HCT116 (cell line): ENCODE measurements at regions not wholly inside any gene's neighbourhood (a gene's known extent, or its start where the extent isn't known, plus 50 kb on each side); places are given as distances from the start of the nearest gene placed in this dataset.

Experiments
- CTCF ChIP-seq, 3 experiments: fragments of 200-600 bp in 1 of 3; sonication (generic) in 1 of 3; IDR thresholded peaks in 2 of 3; conservative IDR thresholded peaks in 1 of 3; 2 replicates each; pipeline ENCODE4 v1.5.1; 2012 to 2017; ENCODE audit warnings: low read depth in 2 of 3, low read length in 2 of 3, antibody characterized with exemption in 1 of 3, borderline replicate concordance in 1 of 3, control low read depth in 1 of 3, mild to moderate bottlenecking in 1 of 3, mixed read lengths in 1 of 3, mixed run types in 1 of 3, moderate library complexity in 1 of 3; ENCODE audit not compliant: insufficient read depth in 1 of 3
- EGR1 ChIP-seq: IDR thresholded peaks from 2 replicates; pipeline ENCODE4 v1.6.1; 2012; ENCODE audit warnings: low read depth
- EZH2 ChIP-seq: fragments of 200-600 bp; sonication (generic); IDR thresholded peaks from 2 replicates; pipeline ENCODE4 v1.6.1; 2017; ENCODE audit warnings: antibody characterized with exemption, mixed run types
- FOSL1 ChIP-seq: IDR thresholded peaks from 2 replicates; pipeline ENCODE4 v1.6.1; 2012; ENCODE audit warnings: low read depth
- POLR2A ChIP-seq: IDR thresholded peaks from 2 replicates; pipeline ENCODE4 v1.7.0; 2011; ENCODE audit warnings: borderline replicate concordance; ENCODE audit not compliant: insufficient read depth, insufficient read length; ENCODE audit errors: extremely low read depth
- POLR2AphosphoS5 ChIP-seq: IDR thresholded peaks from 2 replicates; pipeline ENCODE4 v1.6.1; 2011; ENCODE audit warnings: mild to moderate bottlenecking, low read depth, low read length, moderate library complexity
- SIN3A ChIP-seq: IDR thresholded peaks from 2 replicates; pipeline ENCODE4 v1.6.1; 2012; ENCODE audit warnings: low read depth
- YY1 ChIP-seq: IDR thresholded peaks from 2 replicates; pipeline ENCODE4 v1.6.1; 2011; ENCODE audit warnings: low read length, low read depth, moderate library complexity, mild to moderate bottlenecking; ENCODE audit not compliant: insufficient replicate concordance; ENCODE audit errors: extremely low read depth
- ZFX ChIP-seq: fragments of 450-650 bp; IDR thresholded peaks from 2 replicates; pipeline ENCODE4 v1.6.1; 2017
- ZNF274 ChIP-seq: fragments of 200-500 bp; sonication (Bioruptor generic); IDR thresholded peaks from 2 replicates; pipeline ENCODE4 v1.6.1; 2014; ENCODE audit warnings: mild to moderate bottlenecking, low read depth, low read length, inconsistent platforms
- TF ChIP-seq, protein P1 (sequence below): IDR thresholded peaks from 2 replicates; pipeline ENCODE4 v1.6.1; 2012

- TF ChIP-seq CTCF (IDR thresholded peaks at IDR 0.05 in 2 of 3, conservative IDR thresholded peaks at IDR 0.05 in 1 of 3; ENCODE audit: borderline replicate concordance in 1 of 3, insufficient read depth in 1 of 3, low read depth in 2 of 3, low read length in 2 of 3) (no peak), SIN3A (no peak), ZFX (no peak), YY1 (no peak), POLR2A (no peak), EZH2 (no peak), FOSL1 (no peak), EGR1 (no peak), POLR2AphosphoS5 (no peak), ZNF274 (no peak)
- TF ChIP-seq, protein P1, sequence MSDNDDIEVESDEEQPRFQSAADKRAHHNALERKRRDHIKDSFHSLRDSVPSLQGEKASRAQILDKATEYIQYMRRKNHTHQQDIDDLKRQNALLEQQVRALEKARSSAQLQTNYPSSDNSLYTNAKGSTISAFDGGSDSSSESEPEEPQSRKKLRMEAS = no peak
These were observed 104.2 kb upstream of the RAB18 start for GRCh38 chr10:27399871-27400270.
